Astrocyte (in vitro differentiated cells and primary cell): ENCODE measurements at regions not wholly inside any gene's neighbourhood (a gene's known extent, or its start where the extent isn't known, plus 50 kb on each side); places are given as distances from the start of the nearest gene placed in this dataset.

ENCODE experiments used
- DNase-seq: peaks from one replicate; pipeline ENCODE4 v3.0.0-alpha.2; 2010; ENCODE audit warnings: low read depth
- FAIRE-seq: peaks from 2 replicates; lab custom pipeline; 2011; peaks lifted over from hg19 to GRCh38; lab: Jason Lieb, UNC
- H2AFZ ChIP-seq: 2 replicates; pipeline ENCODE4 v1.6.0; 2012; ENCODE audit warnings: low read depth, low read length, inconsistent platforms
- H3K27ac ChIP-seq: 2 replicates; pipeline ENCODE4 v1.5.1; 2011; ENCODE audit warnings: low read depth, low read length, inconsistent platforms
- H3K27me3 ChIP-seq: 2 replicates; pipeline ENCODE4 v1.6.0; 2011; ENCODE audit warnings: low read length, inconsistent platforms; ENCODE audit not compliant: insufficient read depth
- H3K36me3 ChIP-seq: 2 replicates; pipeline ENCODE4 v1.5.1; 2011; ENCODE audit warnings: low read length, inconsistent platforms; ENCODE audit not compliant: insufficient read depth
- H3K4me1 ChIP-seq: 2 replicates; pipeline ENCODE4 v1.5.1; 2011; ENCODE audit warnings: low read length, inconsistent platforms; ENCODE audit not compliant: insufficient read depth
- H3K4me2 ChIP-seq: 2 replicates; pipeline ENCODE4 v1.6.0; 2012; ENCODE audit warnings: low read length, inconsistent platforms
- H3K4me3 ChIP-seq: 2 replicates; pipeline ENCODE4 v1.5.1; 2011; ENCODE audit warnings: low read depth, mild to moderate bottlenecking, low read length, inconsistent platforms; ENCODE audit not compliant: insufficient read depth
- H3K79me2 ChIP-seq: 2 replicates; pipeline ENCODE4 v1.6.0; 2012; ENCODE audit warnings: mild to moderate bottlenecking, low read length, inconsistent platforms; ENCODE audit not compliant: insufficient read depth
- H3K9ac ChIP-seq: 2 replicates; pipeline ENCODE4 v1.6.0; 2012; ENCODE audit warnings: mild to moderate bottlenecking, low read length, inconsistent platforms
- H3K9me3 ChIP-seq: 2 replicates; pipeline ENCODE4 v1.5.1; 2012; ENCODE audit warnings: low read depth, mild to moderate bottlenecking, low read length, inconsistent platforms; ENCODE audit not compliant: insufficient read depth
- H4K20me1 ChIP-seq: 2 replicates; pipeline ENCODE4 v1.6.0; 2012; ENCODE audit warnings: low read length, inconsistent platforms; ENCODE audit not compliant: insufficient read depth
- H3K27ac Mint-ChIP-seq: one replicate; pipeline ENCODE4 v1.8.0; 2021; ENCODE audit warnings: mild to moderate bottlenecking, mixed read lengths; ENCODE audit not compliant: unreplicated experiment
- H3K27me3 Mint-ChIP-seq: one replicate; pipeline ENCODE4 v1.8.0; 2021; ENCODE audit warnings: low read depth, mixed read lengths; ENCODE audit not compliant: unreplicated experiment
- H3K36me3 Mint-ChIP-seq: one replicate; pipeline ENCODE4 v1.8.0; 2021; ENCODE audit warnings: low read depth, mixed read lengths; ENCODE audit not compliant: unreplicated experiment
- H3K4me1 Mint-ChIP-seq: one replicate; pipeline ENCODE4 v1.8.0; 2021; ENCODE audit warnings: low read depth, mixed read lengths; ENCODE audit not compliant: unreplicated experiment
- H3K4me3 Mint-ChIP-seq: one replicate; pipeline ENCODE4 v1.8.0; 2021; ENCODE audit warnings: mild to moderate bottlenecking, moderate library complexity, mixed read lengths; ENCODE audit not compliant: unreplicated experiment
- H3K9me3 Mint-ChIP-seq: one replicate; pipeline ENCODE4 v1.8.0; 2021; ENCODE audit warnings: mild to moderate bottlenecking, mixed read lengths; ENCODE audit not compliant: unreplicated experiment
- EZH2 ChIP-seq: IDR thresholded peaks from 2 replicates; pipeline ENCODE4 v1.6.1; 2012; ENCODE audit warnings: mild to moderate bottlenecking, low read length, inconsistent platforms; ENCODE audit not compliant: insufficient read depth
- TF ChIP-seq, protein P1 (sequence below): IDR thresholded peaks from 2 replicates; pipeline ENCODE4 v1.5.1; 2011; ENCODE audit warnings: low read depth, mild to moderate bottlenecking, inconsistent platforms, low read length, moderate library complexity; ENCODE audit not compliant: insufficient read depth

DNA sequence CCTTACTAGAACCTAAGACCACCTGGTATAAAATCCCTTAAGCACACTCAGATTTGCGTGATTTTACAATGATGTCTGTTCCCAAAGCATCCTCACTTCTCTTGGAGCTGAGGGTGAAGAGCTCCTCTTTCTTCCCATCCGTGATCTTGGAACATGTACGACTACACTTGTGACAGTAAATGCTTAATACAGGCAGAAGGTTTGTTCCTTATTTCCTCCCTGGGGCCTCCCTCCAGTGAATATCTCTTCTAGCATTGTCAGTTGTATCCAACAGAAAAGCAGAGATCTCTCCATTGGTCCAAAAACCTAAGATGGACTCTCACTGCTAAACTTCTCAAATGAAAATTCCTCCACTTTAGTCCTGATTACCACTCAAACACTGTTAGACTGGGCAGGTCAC lies 103.6 kb upstream of the VPREB1 start:
- Histone ChIP-seq H3K9me3 (no peaks in the 10 kb centered on the region), H4K20me1 (no peaks in the 10 kb centered on the region), H3K27ac (no peak overlapping the region), H3K36me3 (no peaks in the 10 kb centered on the region), H3K4me1 (no peaks in the 10 kb centered on the region), H3K27me3 (peaks cover 25% of the 10 kb centered on the region), H3K4me3 (no peak overlapping the region), H3K4me2 (no peak overlapping the region), H2AFZ (no peak overlapping the region), H3K79me2 (no peaks in the 10 kb centered on the region), H3K9ac (no peak overlapping the region)
- peaks cover 2% of the 10 kb centered on the region for H3K27me3 Mint-ChIP-seq
- H3K9me3 Mint-ChIP-seq: no peaks in the 10 kb centered on the region
- TF ChIP-seq EZH2: no peak
- TF ChIP-seq, protein P1, sequence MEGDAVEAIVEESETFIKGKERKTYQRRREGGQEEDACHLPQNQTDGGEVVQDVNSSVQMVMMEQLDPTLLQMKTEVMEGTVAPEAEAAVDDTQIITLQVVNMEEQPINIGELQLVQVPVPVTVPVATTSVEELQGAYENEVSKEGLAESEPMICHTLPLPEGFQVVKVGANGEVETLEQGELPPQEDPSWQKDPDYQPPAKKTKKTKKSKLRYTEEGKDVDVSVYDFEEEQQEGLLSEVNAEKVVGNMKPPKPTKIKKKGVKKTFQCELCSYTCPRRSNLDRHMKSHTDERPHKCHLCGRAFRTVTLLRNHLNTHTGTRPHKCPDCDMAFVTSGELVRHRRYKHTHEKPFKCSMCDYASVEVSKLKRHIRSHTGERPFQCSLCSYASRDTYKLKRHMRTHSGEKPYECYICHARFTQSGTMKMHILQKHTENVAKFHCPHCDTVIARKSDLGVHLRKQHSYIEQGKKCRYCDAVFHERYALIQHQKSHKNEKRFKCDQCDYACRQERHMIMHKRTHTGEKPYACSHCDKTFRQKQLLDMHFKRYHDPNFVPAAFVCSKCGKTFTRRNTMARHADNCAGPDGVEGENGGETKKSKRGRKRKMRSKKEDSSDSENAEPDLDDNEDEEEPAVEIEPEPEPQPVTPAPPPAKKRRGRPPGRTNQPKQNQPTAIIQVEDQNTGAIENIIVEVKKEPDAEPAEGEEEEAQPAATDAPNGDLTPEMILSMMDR: no peak
- no peak for DNase-seq
- H3K36me3 Mint-ChIP-seq: no peaks in the 10 kb centered on the region
- no peaks in the 10 kb centered on the region for H3K4me1 Mint-ChIP-seq
- H3K4me3 Mint-ChIP-seq: no peak overlapping the region
- FAIRE-seq: no peak
- H3K27ac Mint-ChIP-seq: no peak overlapping the region

DNA sequence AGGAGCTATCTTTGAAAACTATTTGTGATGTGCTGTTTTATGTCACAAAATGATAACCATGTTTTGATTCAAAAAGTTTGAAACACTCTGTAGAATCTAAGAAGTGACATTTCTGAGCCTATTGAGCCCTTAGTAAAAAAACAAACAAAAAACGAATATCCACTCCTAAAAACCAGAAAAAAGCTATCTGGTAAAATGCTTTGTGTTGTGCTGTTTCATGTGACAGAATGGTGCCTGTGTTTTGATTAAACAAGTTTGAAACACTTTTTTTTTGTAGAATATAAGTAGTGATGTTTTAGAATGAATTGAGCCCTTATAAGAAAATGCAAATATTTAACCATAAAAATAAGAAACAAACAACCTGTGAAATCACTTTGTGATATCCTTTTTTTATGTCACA lies 105.2 kb upstream of the VPREB1 start:
- TF ChIP-seq, protein P1: no peak
- TF ChIP-seq EZH2: no peak
- Histone ChIP-seq H3K27ac (no peak overlapping the region), H3K9me3 (no peaks in the 10 kb centered on the region), H3K27me3 (peaks cover 25% of the 10 kb centered on the region), H3K4me3 (no peak overlapping the region), H3K36me3 (no peaks in the 10 kb centered on the region), H3K79me2 (no peaks in the 10 kb centered on the region), H2AFZ (no peak overlapping the region), H3K4me2 (no peak overlapping the region), H3K4me1 (no peaks in the 10 kb centered on the region), H4K20me1 (no peaks in the 10 kb centered on the region), H3K9ac (no peak overlapping the region)
- no peak for FAIRE-seq
- Mint-ChIP-seq H3K4me3 (no peak overlapping the region), H3K27ac (no peak overlapping the region), H3K9me3 (no peaks in the 10 kb centered on the region), H3K4me1 (no peaks in the 10 kb centered on the region), H3K36me3 (no peaks in the 10 kb centered on the region), H3K27me3 (no peaks in the 10 kb centered on the region)
- DNase-seq: no peak

DNA sequence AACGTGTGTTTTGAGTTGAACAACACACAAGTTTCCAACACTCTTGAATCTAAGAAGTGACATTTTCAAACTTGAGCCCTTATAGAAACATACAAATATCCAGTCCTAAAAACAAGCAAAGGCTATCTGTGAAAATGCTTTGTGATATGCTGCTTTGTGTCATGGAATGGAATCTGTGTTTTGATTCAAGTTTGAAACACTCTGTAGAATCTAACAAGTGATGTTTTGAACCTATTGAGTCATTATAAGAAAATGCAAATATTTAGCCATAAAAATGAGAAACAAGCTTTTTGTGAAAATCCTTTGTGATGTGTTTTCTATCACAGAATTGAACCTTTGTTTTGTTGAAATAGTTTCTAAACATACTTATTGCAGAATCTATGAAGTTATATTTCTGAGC lies 105.7 kb upstream of the VPREB1 start:
- Histone ChIP-seq H3K79me2 (no peaks in the 10 kb centered on the region), H3K4me3 (no peak overlapping the region), H2AFZ (no peak overlapping the region), H3K4me1 (no peaks in the 10 kb centered on the region), H3K27ac (no peak overlapping the region), H3K4me2 (no peak overlapping the region), H3K36me3 (no peaks in the 10 kb centered on the region), H3K27me3 (peaks cover 25% of the 10 kb centered on the region), H4K20me1 (no peaks in the 10 kb centered on the region), H3K9ac (no peak overlapping the region), H3K9me3 (no peaks in the 10 kb centered on the region)
- H3K4me1 Mint-ChIP-seq: no peaks in the 10 kb centered on the region
- no peaks in the 10 kb centered on the region for H3K9me3 Mint-ChIP-seq
- H3K4me3 Mint-ChIP-seq: no peak overlapping the region
- TF ChIP-seq, protein P1: no peak
- H3K27ac Mint-ChIP-seq: no peak overlapping the region
- no peaks in the 10 kb centered on the region for H3K27me3 Mint-ChIP-seq
- no peak for DNase-seq
- no peaks in the 10 kb centered on the region for H3K36me3 Mint-ChIP-seq
- FAIRE-seq: no peak
